IMR-90 (cell line): ENCODE measurements at regions not wholly inside any gene's neighbourhood (a gene's known extent, or its start where the extent isn't known, plus 50 kb on each side); places are given as distances from the start of the nearest gene placed in this dataset.

ENCODE experiments used
- ATAC-seq: fragments of 200-7000 bp; cut with Tn5 transposase; 2 replicates; pipeline ENCODE4 v1.9.1; 2020; ENCODE audit warnings: low read depth, mild to moderate bottlenecking, moderate library complexity
- BruUV-seq: library from RNA; stranded (reverse); fragments of 400-500 nt; replicated peaks from 2 replicates; lab custom pipeline; 2021; lab: Mats Ljungman, UMichigan
- CTCF ChIA-PET: fragments of 300-600 bp; formaldehyde crosslinking; extraction: SDS; loops from one replicate; lab custom pipeline; 2021; ENCODE audit warnings: antibody characterized with exemption; lab: Yijun Ruan, JAX
- POLR2A ChIA-PET: fragments of 300-600 bp; sonication (Branson Sonifier 250); formaldehyde crosslinking; loops from one replicate; lab custom pipeline; 2022; ENCODE audit warnings: antibody characterized with exemption; ENCODE audit not compliant: unreplicated experiment; lab: Charles Lee
- DNase-seq: peaks from one replicate; pipeline ENCODE4 v3.0.0; 2013
- H2AFZ ChIP-seq: replicated peaks from 2 replicates; pipeline ENCODE3; 2013; ENCODE audit warnings: low read length, mild to moderate bottlenecking; ENCODE audit not compliant: poor library complexity
- H2AK5ac ChIP-seq: 2 replicates; pipeline ENCODE4 v1.6.1; 2013; ENCODE audit warnings: low read depth, low read length, inconsistent platforms
- H2AK9ac ChIP-seq: replicated peaks from 2 replicates; pipeline ENCODE3; 2013; ENCODE audit warnings: mild to moderate bottlenecking, low read depth, low read length, moderate library complexity; ENCODE audit not compliant: poor library complexity
- H2BK120ac ChIP-seq: 2 replicates; pipeline ENCODE4 v1.6.1; 2013; ENCODE audit warnings: low read depth, low read length, inconsistent platforms
- H2BK15ac ChIP-seq: 3 replicates; pipeline ENCODE4 v1.6.1; 2013; ENCODE audit warnings: low read depth, low read length, inconsistent platforms
- H2BK20ac ChIP-seq: 2 replicates; pipeline ENCODE4 v1.6.1; 2013; ENCODE audit warnings: low read depth, mild to moderate bottlenecking, inconsistent platforms, low read length, moderate library complexity
- H2BK5ac ChIP-seq: 2 replicates; pipeline ENCODE4 v1.6.1; 2013; ENCODE audit warnings: mild to moderate bottlenecking, low read depth, low read length, inconsistent platforms; ENCODE audit not compliant: poor library complexity, severe bottlenecking
- H3K14ac ChIP-seq: replicated peaks from 2 replicates; pipeline ENCODE4 v1.6.1; 2013; ENCODE audit warnings: low read depth, low read length, inconsistent platforms
- H3K18ac ChIP-seq: 2 replicates; pipeline ENCODE4 v1.6.1; 2013; ENCODE audit warnings: low read depth, low read length, control low read depth
- H3K23ac ChIP-seq: 2 replicates; pipeline ENCODE4 v1.6.1; 2013; ENCODE audit warnings: low read depth, low read length, inconsistent platforms
- H3K27ac ChIP-seq: 2 replicates; pipeline ENCODE4 v1.5.1; 2013; ENCODE audit warnings: mild to moderate bottlenecking, control low read depth, low read length; ENCODE audit not compliant: insufficient read depth
- H3K27me3 ChIP-seq: 2 replicates; pipeline ENCODE4 v1.6.1; 2013; ENCODE audit warnings: low read length; ENCODE audit not compliant: control insufficient read depth, insufficient read depth
- H3K36me3 ChIP-seq: 2 replicates; pipeline ENCODE4 v1.6.1; 2013; ENCODE audit warnings: low read length, mixed read lengths; ENCODE audit not compliant: control insufficient read depth, insufficient read depth
- H3K4ac ChIP-seq: 2 replicates; pipeline ENCODE4 v1.6.1; 2013; ENCODE audit warnings: low read depth, low read length, inconsistent platforms
- H3K4me1 ChIP-seq: 2 replicates; pipeline ENCODE4 v1.6.1; 2013; ENCODE audit warnings: low read length, mixed read lengths; ENCODE audit not compliant: control insufficient read depth, insufficient read depth
- H3K4me2 ChIP-seq: 2 replicates; pipeline ENCODE4 v1.6.1; 2013; ENCODE audit warnings: low read depth, mild to moderate bottlenecking, control low read depth, low read length, moderate library complexity
- H3K4me3 ChIP-seq: 2 replicates; pipeline ENCODE4 v1.5.1; 2013; ENCODE audit warnings: low read depth, mild to moderate bottlenecking, control low read depth, low read length, moderate library complexity; ENCODE audit not compliant: insufficient read depth
- H3K56ac ChIP-seq: 2 replicates; pipeline ENCODE4 v1.6.1; 2013; ENCODE audit warnings: low read length, inconsistent platforms; ENCODE audit not compliant: insufficient read depth; ENCODE audit errors: extremely low read depth
- H3K79me1 ChIP-seq, 2 experiments: 2 replicates each; pipeline ENCODE4 v1.6.1; 2013; ENCODE audit warnings: low read length in 2 of 2, inconsistent platforms in 1 of 2, low read depth in 1 of 2
- H3K9ac ChIP-seq: 2 replicates; pipeline ENCODE4 v1.6.1; 2013; ENCODE audit warnings: low read depth, low read length, control low read depth
- H3K9me1 ChIP-seq: 2 replicates; pipeline ENCODE4 v1.6.1; 2013; ENCODE audit warnings: low read length, inconsistent platforms; ENCODE audit not compliant: insufficient read depth
- H3K9me3 ChIP-seq: 2 replicates; pipeline ENCODE4 v1.6.1; 2013; ENCODE audit warnings: low read length; ENCODE audit not compliant: control insufficient read depth, insufficient read depth
- H4K20me1 ChIP-seq: 2 replicates; pipeline ENCODE4 v1.6.1; 2013; ENCODE audit warnings: low read length, inconsistent platforms; ENCODE audit not compliant: insufficient read depth
- H4K5ac ChIP-seq: 2 replicates; pipeline ENCODE4 v1.6.1; 2013; ENCODE audit warnings: mild to moderate bottlenecking, low read depth, low read length, control low read depth
- H4K8ac ChIP-seq, 2 experiments: 2 replicates each; pipeline ENCODE4 v1.6.1; 2013; ENCODE audit warnings: low read depth in 2 of 2, low read length in 2 of 2, control low read depth in 1 of 2, inconsistent platforms in 1 of 2
- H4K91ac ChIP-seq: 2 replicates; pipeline ENCODE4 v1.6.1; 2013; ENCODE audit warnings: low read depth, low read length, inconsistent platforms; ENCODE audit not compliant: insufficient read depth
- CHD1 ChIP-seq: IDR thresholded peaks from 2 replicates; pipeline ENCODE4 v1.6.1; 2012; ENCODE audit warnings: low read depth, low read length, improper control_type of control experiment
- MAZ ChIP-seq: IDR thresholded peaks from 2 replicates; pipeline ENCODE4 v1.6.1; 2012; ENCODE audit warnings: low read depth, mild to moderate bottlenecking, low read length, improper control_type of control experiment, moderate library complexity, borderline replicate concordance
- RAD21 ChIP-seq: IDR thresholded peaks from 2 replicates; pipeline ENCODE4 v1.6.1; 2012; ENCODE audit warnings: low read length, improper control_type of control experiment
- WGBS, 2 experiments: methylation state at CpG; one replicate each; pipeline versions ENCODE4 v1.1.5 to v1.1.7; 2013; ENCODE audit warnings: missing lambda C conversion rate in 2 of 2; ENCODE audit not compliant: insufficient read length in 1 of 2; ENCODE audit errors: extremely low coverage in 2 of 2; 5-methylcytosine and 5-hydroxymethylcytosine counted together
- dilution Hi-C: fragments of 300-500 bp; cut with HindIII; formaldehyde crosslinking; loops from one replicate; pipeline ENCODE4 v1.14.3; 2018; ENCODE audit warnings: low sequenced_read_pairs; ENCODE audit not compliant: unreplicated experiment
- in situ Hi-C: fragments of 300-500 bp; cut with MboI; formaldehyde crosslinking; loops from 3 replicates; pipeline ENCODE4 v1.14.3; 2019; ENCODE audit warnings: low sequenced_read_pairs, inconsistent platforms, mixed read lengths
- intact Hi-C: fragments of 100-400 bp; cut with micrococcal nuclease; formaldehyde crosslinking; loops from 2 replicates; pipeline ENCODE4 v1.10.0; 2022

DNA sequence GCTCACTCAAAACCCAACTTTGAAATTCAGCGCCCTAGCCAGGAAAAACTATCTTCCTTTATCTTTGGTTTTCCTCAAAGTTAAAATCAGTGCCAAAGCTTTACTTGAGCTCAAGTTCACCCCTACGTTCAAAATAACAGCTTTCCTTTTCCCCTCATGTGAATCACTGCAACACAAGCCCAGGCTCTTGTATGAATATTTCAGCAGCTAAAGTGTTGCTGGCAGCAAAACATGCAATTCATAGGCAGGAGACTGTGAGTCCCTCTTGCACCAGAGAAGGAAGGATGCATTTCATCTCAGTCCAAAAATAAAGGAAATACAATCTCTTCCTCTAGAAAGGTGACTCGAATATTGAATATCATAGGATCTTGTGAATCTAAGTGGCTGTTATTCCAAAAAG, 461.3 kb upstream of the SOX11 start:
- Histone ChIP-seq H3K4me1 (no peaks in the 10 kb centered on the region), H3K14ac (no peak overlapping the region), H2BK15ac (no peak overlapping the region), H3K27ac (no peak overlapping the region), H3K79me1 (no peaks in the 10 kb centered on the region), H4K5ac (no peak overlapping the region), H4K91ac (no peak overlapping the region), H3K4me2 (no peak overlapping the region), H2BK20ac (no peak overlapping the region), H3K27me3 (no peaks in the 10 kb centered on the region), H2AFZ (no peak overlapping the region), H3K4me3 (no peak overlapping the region), H3K9me1 (no peaks in the 10 kb centered on the region), H3K4ac (no peak overlapping the region), H3K9me3 (peaks cover 24% of the 10 kb centered on the region), H3K56ac (no peak overlapping the region), H3K18ac (no peak overlapping the region), H2BK5ac (no peak overlapping the region), H2BK120ac (no peak overlapping the region), H2AK9ac (no peak overlapping the region), H4K20me1 (no peaks in the 10 kb centered on the region), H3K36me3 (no peaks in the 10 kb centered on the region), H3K9ac (no peak overlapping the region), H4K8ac (no peak overlapping the region), H2AK5ac (no peak overlapping the region), H3K23ac (no peak overlapping the region)
- ChIA-PET POLR2A (no interaction called here), CTCF (no interaction called here)
- no TSS peak for BruUV-seq
- dilution Hi-C loops, result no loop called here
- intact Hi-C loops, result no loop called here
- in situ Hi-C loops, result no loop called here
- no peak for TF ChIP-seq MAZ
- no peak for TF ChIP-seq RAD21
- no peak for TF ChIP-seq CHD1
- ATAC-seq (no peak), DNase-seq (no peak)
- 50% methylated on average over 1 of the region's 3 CpGs; no CpG with 5 or more reads in 1 of the 2 experiments for WGBS, 2 experiments
